Glomerular endothelial cell (primary cell): ENCODE measurements at regions not wholly inside any gene's neighbourhood (a gene's known extent, or its start where the extent isn't known, plus 50 kb on each side); places are given as distances from the start of the nearest gene placed in this dataset.

ENCODE experiments used
- DNase-seq: peaks from one replicate; pipeline ENCODE4 v3.0.0-alpha.2; 2011; ENCODE audit warnings: low read depth, low spot score; ENCODE audit errors: extremely low read depth

GRCh38 chr6:138004430-138005287 lies 102.6 kb downstream of the PERP start:
- DNase-seq: no peak

GRCh38 chr6:138005846-138006245 lies 101.4 kb downstream of the PERP start:
- no peak for DNase-seq

- DNase-seq: no peak
Observed at GRCh38 chr6:138007014-138007472, 100.2 kb downstream of the PERP start.

GRCh38 chr6:138008791-138009190 lies 98.4 kb downstream of the PERP start:
- no peak for DNase-seq

DNA sequence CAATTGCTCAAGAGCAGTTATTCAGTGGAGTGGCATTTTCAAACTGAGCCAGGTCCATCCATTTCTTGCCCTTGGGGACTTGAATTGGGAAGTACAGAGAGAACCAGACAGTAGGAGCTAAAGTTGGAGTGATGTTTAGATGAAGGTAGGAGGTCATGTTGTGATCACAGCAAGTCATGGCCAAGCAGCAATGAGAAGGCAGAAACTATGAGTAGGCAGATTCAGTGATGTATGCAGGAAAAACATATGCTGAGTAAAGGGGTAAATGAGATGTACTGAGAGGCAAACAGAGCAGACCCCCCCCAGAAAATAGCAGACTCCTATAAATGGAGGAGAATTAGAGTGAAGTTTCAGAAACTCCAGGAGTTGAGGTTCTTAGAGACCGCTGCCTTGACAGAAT lies 95.8 kb downstream of the PERP start:
- DNase-seq: no peak

DNA sequence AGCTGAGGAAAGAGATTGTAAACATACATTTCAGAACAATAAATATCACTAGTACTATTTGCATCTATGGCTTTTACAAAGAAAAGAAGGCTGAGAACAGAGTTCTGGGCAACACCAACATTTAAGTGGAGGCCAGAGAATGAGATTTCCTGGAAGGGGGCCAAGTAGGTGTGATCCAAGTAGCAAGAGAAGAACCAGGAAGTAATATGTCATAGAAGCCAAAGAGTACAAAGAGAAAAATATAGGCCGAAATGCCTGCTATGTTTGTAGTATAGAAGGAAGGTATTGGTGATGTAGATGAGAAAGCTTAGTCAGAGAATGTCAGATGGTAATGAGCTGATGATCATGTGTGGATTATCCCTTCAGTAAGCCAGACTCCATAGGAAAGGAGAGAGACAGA lies 94.5 kb downstream of the PERP start:
- no peak for DNase-seq

DNA sequence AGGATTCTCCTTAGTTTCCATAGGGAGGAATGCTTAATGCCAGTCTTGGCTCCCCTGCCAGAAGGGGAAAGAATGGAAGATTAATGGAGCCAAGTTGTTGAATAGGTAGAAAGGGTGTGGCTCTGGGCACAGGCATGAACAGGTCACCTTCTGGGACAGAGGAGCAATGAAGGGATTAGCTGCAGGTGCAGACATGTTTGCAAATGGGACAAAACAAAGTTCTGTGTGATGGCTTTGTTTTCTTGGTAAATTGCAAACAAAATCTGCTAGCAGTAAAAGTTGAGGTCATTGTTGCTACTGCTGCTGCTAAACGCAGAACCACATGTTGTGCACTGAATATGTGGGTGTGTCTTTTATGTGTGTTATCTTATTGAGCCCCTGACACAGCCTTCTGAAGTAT lies 93.3 kb downstream of the PERP start:
- no peak for DNase-seq

DNA sequence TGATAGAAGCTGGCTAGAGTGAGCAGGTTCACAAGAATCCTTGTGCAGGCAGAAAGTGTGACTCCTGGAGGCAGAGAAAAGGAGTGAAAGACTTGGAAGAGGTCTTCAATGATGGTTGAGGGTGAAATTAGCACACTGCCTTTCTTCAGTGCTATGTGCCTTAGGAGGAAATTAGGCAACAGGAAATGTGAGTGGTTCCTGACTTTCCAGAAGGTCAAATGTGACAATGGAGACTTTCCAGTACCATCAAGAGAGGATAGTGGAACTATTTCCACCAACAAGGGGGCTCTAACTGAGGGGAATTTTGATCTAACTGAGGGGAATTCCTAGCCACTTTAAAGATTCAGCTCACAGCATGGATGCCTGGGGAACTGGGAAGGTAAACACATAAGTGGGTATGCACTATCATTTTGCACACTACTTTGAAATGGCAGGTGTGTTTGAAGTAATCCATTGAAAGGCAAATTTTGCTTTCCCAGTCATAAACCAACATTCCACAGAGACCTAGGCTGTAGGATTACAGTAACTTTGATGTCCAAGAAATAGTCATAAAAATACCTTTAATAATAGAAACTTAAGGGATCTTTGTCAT lies 90.0 kb downstream of the PERP start:
- DNase-seq: no peak

GRCh38 chr6:138018297-138018696 lies 88.9 kb downstream of the PERP start:
- no peak for DNase-seq

- no peak for DNase-seq
Observed at GRCh38 chr6:138025528-138025978, 81.7 kb downstream of the PERP start.

GRCh38 chr6:138026342-138026741 lies 80.9 kb downstream of the PERP start:
- DNase-seq: no peak

DNA sequence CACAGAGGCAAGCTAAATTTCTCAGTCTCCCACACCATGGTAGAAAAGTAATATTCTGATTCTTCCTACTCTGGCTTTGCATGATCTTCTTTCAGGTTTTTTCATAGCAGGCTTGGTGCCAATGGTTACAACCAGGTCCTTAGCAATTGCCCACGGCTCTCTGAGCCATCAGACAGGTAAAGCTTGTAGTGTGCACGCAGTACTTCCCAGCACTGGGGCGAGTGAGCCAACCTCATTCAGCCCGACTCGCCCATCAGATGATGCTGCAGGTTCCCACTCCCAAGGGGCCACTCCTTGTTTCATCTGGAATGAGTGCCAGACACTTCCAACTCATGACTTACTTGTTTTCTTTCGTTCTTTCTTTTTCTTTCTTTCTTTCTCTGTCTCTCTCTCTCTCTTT lies 78.3 kb downstream of the PERP start:
- DNase-seq: no peak

GRCh38 chr6:138030872-138031271 lies 76.3 kb downstream of the PERP start:
- no peak for DNase-seq

DNA sequence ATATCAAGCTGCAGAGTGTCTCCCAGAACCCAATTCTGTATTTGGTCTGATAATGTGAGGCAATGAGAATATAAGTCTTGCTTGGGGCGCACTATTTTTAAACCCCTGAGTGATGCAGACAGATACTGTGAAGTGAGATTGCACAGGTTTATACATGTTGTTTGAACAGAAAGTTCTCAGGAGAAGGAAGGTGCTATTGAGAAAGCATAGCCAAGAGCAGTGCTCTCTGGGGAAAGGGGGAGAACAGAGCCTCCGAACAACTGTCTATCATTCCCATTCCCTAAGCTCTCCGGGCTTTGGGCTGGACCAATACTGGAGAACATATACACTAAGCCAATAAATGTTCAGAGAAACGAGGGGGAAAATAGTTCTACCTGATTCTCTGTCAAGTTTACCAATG lies 75.8 kb downstream of the PERP start:
- no peak for DNase-seq

DNA sequence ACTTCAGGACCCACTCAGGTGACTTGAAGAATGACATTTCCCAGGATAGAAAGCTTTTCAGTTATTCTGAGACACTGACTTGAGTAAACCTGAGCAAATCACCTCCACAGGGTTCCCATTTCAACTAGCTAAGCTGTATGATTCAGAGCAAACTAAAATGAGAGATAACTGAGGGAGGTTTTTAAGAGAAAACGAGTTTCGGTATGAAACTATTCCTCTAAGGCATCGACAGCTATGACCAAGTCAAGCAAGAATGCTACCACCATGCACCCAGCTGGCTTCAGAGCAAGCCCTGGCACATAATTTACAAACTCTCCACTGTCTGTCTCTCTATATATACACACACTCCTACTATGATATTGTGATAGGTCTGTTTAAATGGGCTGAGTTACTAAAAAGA lies 75.4 kb downstream of the PERP start:
- DNase-seq: no peak

DNA sequence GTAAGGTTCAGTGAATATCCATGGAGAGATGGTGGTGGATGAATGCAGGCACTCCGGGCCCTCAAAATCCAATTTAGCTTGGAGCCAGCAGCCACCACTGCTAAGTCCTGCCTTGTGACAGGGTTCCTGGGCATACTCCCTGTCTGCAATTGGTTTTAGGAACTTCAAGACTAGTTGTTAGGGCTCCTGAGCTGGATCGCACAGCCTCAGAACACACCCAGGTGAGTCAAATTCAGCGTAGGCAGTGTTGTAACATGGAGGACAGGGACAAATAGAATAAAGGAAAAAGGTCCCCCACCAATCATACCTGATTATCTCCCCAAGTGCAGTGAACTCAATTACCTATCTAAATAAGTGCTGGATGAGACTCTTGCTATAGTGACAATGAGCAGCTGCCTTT lies 74.6 kb downstream of the PERP start:
- DNase-seq: no peak

DNA sequence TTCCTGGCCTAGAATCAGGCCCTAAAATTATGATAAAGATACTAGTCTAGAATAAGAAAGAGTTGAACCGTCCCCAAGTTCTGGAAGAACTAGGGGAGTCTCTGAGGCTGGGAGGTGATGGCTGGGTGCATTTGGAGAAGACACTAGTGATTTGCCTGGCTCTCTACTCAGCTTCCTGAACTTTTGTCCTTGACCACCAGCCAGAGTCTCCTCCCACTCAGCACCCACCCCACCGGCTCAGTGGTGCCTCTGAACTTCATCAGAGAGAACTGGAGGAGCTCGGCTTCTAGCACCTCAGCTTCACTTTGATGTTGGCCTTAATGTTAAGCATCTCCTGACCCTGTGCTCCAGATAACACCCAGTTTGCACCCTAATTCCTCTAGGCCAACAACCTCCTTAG lies 73.0 kb downstream of the PERP start:
- no peak for DNase-seq

DNA sequence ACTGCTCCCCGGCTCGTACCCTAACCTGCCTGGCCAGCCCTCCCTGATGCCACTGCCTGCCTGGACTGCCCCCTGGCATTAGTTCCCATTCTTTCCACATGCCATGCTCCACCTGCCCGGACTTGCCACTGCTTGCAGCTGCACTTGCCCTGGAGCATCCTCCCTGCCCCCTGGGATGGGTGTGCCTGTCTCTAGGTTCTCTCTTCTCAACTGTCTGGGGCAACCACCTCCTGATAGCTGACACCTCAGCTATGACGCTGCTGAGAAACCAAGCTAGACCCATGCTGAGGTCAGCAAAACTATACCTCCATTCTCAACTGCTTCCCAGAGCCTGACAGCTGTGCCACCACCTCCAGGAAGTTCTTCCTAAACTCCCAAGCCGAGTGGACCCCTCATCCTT lies 72.1 kb downstream of the PERP start:
- DNase-seq: no peak

DNA sequence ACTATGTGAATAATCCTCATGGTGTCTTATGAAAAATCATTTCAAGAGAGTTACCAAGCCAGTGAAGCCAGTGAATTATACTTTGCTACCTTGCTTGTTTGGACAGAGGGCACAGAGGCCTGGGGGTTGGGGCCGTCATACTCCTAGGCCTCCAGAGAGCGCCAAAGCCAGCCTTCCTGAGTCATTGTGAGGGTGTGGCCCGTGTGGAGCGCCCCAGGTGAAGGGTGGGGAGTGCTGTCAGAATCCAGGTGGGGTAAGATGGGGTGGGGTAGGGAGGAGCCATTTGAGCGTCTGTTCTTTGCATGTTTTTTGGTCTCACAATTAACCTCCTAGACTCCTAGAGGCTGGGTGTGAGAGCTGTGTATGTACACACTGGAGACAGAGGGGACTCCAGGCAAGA lies 71.1 kb downstream of the PERP start:
- DNase-seq: no peak

GRCh38 chr6:138037009-138037504 lies 70.2 kb downstream of the PERP start:
- no peak for DNase-seq

GRCh38 chr6:138038142-138038870 lies 68.9 kb downstream of the PERP start:
- DNase-seq: no peak
